Peyer's patch (tissue), 4 donors: ENCODE measurements at regions not wholly inside any gene's neighbourhood (a gene's known extent, or its start where the extent isn't known, plus 50 kb on each side); places are given as distances from the start of the nearest gene placed in this dataset.

ENCODE experiments used
- CTCF ChIP-seq, 6 experiments: fragments of 450-650 bp in 4 of 6; fragments of 200-600 bp in 2 of 6; sonication (generic) in 1 of 6; IDR thresholded peaks; one replicate each; pipeline ENCODE4 v1.5.1; 2017 to 2019; ENCODE audit warnings: antibody characterized with exemption in 6 of 6, mild to moderate bottlenecking in 3 of 6, moderate library complexity in 1 of 6
- POLR2A ChIP-seq, 2 donors: fragments of 450-650 bp; IDR thresholded peaks; one replicate each; pipeline ENCODE4 v1.5.1; 2017; ENCODE audit warnings: antibody characterized with exemption in 2 of 2, mild to moderate bottlenecking in 2 of 2, moderate library complexity in 2 of 2

DNA sequence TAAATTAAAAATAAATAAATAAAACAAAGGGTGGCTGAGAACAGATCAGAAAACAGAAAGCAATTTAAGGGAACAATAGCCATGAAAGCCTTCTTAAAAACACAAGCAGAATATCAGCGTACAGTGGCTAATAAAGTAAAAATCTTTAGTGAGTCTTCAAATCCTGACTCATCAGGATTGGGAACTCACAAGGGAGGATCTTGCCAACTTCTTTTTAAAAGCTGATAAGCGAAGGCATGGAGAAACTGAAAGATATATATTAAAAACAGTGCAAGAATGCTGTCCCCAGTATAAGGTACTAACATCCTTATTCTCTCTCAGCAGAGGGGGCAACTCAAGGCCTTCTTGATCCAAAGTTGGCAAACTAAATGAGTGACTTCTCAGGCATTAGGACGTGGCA lies 180.1 kb downstream of the DHX15 start:
- TF ChIP-seq CTCF (IDR thresholded peaks at IDR 0.05) (no peak), POLR2A (IDR thresholded peaks at IDR 0.05) (no peak)
